ENCODE measurements at regions not wholly inside any gene's neighbourhood (a gene's known extent, or its start where the extent isn't known, plus 50 kb on each side); places are given as distances from the start of the nearest gene placed in this dataset.

DNA sequence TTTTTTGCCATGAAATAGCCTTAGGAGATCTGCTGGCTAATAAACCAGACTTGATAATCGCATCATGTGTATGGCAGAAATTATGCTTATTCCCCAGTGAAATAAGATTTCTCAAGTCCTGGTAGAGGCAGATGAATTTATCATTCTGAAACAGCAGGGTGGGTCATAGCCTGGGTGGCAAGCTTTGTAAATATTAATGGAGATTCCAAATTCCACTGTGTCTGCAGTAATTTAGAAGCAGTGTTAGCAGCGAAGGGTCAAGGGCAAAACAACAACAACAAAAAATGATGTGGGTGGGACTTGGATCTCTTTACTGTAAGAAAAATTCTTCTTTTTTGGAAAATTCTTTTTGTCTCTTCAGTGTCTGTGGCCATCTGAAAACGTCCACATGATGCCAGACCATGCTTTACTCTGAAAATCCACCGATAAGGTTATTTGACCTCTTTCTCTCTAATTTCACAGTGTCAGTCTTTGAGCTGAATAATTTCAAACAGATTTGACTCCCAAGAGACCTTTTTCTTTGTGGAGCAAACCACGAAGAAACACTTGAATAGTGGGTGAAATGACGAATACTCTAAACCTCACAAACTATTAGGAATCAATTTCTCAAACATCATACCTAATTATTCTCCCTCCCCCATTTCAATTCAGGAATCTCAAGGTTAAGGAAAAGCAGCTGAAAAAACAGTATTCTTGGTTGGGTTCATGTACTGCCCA is 106.0 kb upstream of the RPS23 start:
- DNase-seq = no peak

DNA sequence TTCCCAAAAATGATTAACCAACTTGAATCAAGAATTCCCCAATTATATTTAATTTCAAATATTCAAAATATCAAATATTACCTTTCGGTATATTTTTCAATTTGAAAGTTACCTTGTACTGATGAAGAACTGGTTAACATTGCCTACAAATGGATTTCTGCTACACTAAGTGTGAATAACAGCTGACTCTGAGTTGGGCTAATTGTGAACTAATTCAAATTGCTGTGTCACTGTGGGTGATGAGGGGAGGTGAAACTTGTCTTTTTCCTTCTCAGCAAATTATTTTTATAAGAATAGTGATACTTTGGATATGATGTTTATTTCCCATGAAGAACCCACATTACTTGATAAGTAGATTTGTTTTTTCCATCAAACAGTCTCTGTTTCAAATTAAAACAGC is 103.4 kb upstream of the RPS23 start:
- DNase-seq = no peak

DNA sequence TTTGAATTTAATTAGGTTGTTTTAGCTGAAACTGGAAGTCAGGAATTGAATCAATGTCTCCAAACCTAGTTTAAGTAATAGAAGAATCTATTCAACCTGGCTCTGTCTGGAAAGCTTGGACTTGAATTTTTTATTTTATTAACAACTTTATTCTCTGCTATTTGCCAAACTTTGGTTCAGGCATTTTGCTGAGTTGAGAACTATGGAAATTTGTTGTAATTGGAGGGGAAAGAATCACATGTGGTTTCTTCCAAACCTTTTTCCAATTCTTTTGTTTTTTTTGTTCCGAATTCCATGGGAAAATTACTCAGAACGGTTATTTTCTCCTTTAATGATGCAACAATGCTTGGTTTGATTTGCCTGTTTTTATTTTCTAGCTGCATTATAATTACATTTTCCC is 98.2 kb upstream of the RPS23 start:
- DNase-seq = no peak

DNA sequence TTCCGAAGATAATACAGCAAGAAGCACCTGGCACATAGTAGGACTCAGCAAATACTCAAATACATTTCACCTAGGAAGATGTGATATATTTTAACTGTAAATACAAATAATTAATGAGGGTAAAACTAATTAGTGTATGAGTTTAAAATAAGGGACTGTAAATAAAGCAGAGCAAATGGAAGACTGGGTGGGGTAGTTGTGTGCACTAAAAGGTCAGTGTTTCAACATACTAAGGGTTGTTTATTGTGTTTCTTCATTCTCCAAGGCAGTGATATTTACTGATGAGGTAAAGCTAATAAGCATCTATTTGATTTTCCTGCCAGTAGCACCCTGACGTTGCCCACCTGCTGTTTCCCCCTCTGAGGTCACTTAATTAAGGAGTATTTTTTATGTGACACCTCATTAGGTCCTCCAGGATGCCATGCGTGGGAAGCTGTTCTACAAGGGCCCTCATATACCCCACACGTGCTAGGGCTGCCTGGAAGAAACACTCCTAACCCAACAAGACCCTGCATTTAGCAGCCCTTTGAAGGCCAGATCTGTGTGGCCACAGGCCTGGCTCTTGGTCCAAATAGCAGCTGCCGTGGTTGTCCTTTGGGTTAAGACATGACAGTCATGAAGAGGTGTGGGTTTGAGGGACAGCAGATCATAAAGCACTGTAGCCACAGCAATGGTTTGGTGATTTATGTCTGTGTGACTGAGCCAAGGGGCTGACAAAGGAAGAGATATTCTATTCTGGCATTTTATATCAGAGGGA is 97.5 kb upstream of the RPS23 start:
- DNase-seq = no peak

DNA sequence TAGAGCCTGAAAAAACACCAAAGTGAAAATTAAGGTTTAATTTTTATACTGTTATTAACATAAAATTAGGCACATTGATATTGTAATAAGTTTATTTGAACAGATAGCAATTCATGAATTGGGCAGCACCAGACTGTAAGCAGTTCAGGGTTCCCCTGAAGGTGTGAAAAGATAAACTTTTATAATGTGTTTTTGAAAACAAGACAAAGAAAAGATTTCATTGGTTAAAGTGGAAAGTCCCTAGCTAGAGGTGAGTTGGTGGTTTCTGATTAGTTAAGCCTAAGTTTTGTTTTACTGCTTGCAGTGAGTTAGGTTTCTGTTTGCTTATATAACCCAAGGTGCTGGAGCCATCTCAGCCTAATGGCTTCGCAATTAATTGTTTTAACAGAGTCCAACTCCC is 96.5 kb upstream of the RPS23 start:
- DNase-seq = no peak

DNA sequence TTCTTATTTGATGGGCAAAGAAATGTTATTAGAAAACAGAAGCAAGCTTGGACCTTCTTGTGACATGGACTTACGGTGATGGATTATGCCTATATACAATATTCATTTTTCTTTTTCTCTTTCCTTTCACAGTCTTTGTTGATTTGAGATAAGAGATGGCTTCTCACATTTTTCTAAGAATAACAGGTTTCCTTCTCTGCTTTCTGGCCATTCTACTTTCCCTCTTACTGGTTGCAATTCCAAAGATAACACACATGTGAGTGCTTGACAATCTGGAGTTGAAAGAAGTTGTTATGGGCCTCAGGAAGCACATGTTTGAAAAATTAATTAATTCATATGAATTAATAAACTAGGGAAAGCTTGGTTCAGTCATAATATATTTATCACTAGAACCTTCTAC is 89.8 kb upstream of the RPS23 start:
- DNase-seq = no peak

DNA sequence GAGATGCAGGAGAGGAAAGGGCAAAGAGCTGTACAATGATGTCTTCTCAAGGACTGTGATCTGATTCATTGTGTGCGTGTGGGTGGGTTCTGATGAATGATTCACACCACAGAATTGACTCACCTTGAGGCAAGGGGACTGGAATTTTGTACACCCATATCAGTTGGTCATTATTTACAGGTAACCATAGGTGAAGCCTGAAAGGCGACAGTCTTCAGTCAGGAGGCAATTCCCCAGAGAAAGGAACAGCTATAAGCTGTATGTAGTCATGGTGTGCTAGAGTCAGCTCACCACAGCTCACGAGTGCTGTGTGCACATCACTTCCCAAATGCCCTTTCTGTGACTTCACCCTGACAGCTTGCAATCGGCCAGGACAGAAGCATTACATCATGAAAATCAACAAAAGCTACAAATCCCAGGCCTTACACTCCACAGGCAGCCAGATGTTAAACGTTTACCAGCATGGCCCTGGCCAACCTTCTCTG is 87.6 kb upstream of the RPS23 start:
- peak; percentile 4 for DNase-seq

DNA sequence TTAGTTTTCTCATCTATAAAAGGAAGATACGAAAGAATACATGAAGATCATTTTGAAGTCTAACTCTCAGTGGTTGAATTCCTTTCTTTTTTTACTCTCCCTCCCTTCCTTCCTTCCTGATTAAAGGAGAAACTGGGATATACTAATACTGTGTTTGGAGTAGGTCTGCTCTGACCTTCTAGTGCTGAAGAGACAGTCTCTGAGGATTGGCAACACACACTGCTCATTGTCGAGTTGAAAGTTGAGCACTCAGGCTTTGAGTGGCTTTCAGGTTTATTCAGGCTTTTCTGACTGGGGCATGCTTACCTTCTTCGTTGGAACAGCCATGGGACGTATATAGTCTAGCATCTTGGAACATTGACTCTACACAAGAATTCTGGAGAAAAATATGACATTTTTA is 86.9 kb upstream of the RPS23 start:
- DNase-seq = no peak

DNA sequence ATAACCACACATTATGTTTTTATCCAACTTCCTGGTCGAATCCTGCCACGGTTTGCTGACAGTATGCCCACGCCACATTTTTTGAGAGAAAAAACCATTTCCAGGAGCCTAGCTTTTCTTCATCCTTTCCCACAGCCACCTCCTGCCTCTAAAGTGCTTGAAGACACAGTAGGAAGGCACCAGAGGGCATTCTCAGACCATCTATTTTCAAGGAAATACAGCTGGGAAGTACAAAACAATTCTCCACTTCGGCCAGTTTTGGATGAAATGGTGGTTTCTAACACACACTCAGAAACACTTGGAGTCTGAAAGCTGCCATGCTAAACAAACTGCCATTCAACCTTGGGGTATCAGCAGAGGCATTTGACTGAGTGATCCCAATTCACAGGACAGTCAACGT is 86.3 kb upstream of the RPS23 start:
- no peak for DNase-seq

DNA sequence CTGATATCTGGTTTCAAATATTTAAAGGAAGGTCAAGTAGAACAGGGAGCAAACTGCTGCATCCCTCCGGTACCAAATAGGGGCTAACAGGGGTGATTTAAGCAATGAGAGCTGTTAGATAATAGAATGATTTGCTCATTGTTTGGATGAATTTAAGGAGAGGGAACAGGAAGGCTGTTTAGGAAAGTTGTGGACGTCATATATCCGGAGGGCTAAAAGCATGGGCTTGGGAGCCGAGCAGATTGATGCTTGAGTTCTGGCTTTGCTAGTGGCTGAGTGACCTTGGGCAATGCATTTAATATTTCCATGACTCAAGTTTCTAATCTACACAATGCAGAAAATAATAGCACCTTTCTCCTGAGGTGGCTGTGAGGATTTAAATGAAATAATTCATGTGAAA is 85.4 kb upstream of the RPS23 start:
- no peak for DNase-seq

DNA sequence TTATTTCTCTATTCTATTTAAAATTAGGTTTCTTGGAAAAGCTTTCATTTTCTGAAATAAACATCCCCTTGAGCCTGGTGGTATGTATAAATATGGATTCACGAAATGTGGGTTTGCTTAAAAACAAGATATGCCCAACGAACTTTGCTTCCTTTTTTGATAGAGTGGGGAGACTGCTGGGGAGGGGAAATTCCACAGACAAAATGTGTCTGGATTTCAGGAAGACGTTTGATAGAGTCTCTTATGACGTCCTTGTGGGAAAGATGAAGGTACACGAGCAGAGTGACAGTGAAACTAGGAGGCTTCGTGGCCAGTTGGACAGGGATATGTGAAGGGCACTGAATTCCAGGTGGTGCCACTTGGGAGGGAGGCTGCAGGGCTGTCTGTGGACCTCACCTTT is 84.5 kb upstream of the RPS23 start:
- DNase-seq = no peak

DNA sequence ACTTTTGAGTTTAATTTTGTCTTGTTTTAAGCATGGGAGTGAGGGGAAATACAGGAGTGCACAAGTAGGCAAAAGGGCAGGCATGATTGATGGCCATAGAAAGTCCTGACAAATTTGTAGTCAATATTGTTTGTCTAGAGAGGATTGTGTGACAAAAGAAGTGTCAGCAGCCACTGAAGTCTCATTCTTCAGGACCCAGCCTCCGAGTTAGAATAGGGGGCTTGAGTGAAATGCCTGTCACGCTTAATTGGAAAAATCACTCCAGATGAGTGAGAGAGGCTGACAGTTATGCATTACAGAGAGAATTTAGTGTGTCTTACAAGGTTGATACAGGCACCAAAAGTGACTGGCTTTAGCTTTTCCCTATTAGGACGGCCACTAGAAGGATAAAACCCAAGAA is 81.9 kb upstream of the RPS23 start:
- DNase-seq = no peak

DNA sequence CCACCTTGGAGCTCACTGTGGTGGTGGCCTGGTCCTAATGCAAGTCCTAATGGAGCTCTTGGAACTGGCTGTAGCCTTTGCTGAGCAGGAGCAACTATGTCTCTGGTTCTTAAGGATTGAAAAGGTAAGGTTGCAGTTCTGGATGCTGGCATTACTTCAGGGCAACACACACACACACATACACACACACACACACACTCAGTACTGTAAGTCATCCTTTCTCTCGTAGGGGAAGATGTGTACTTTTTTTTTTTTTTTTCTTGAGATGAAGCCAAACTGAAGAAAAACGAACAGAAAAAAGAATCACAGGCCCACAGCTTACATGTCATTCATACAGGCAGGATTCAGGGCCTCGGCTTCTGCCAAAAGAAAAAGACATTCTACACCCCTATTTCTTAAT is 81.1 kb upstream of the RPS23 start:
- no peak for DNase-seq

DNA sequence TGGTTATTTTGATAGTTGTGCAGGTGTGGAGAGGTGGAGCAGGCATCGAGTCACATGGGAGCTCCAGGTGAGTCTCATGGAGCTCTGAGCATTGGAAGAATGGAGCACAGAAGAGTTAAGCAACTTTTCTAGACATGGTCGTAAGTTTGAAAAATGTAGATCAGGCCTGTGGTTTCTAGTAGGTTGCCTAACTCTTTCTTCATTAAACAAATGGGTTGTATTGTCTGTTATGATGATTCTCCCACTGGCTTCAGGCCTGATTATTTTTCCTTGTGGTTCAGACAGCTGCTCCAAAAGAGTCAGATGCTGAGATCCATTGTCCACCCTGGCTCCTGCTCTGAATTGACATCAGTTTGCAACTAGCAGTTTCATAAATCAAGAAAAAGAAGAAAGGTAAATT is 80.3 kb upstream of the RPS23 start:
- no peak for DNase-seq

DNA sequence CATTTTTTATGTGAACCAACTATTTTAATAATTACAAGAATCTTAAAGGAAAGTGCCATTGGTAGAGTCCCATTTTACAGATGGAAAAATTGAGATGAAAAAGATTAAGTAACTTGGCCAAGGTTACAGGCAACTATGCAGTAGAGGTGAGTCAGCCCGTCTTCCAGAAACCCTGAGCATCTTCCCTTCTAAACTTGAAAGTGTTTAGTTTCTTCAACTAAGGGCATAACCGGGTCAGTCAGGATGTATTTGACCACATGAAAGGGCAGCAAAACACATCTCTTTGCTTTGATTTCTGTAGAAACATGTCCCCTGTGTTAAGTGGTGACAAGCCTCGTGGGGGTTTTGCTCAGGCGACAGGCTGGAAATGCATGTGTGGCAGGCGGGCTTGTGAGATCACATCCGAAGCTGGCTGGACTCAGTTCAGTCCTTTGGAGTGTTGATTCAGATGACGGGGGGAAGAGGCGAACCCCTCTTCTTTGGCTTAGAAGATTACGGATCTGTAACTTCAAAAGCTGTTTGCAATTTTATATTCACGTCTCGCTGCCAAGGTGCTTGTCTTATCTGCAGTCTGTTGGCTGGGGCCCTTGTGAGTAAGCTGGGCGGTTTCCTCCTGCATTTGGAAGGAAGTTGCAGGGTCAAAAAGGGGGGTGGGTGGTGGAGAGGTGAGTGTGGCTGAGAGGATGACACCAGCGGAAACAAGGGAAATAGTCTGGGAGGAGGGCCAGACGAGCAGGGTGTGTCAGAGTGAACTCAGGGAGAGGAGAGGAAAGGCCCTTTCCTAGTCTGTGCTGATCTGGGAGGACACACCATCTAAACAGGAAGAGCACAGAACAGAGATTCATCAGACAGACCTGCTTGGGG is 78.9 kb upstream of the RPS23 start:
- peak; percentile 42 for DNase-seq

DNA sequence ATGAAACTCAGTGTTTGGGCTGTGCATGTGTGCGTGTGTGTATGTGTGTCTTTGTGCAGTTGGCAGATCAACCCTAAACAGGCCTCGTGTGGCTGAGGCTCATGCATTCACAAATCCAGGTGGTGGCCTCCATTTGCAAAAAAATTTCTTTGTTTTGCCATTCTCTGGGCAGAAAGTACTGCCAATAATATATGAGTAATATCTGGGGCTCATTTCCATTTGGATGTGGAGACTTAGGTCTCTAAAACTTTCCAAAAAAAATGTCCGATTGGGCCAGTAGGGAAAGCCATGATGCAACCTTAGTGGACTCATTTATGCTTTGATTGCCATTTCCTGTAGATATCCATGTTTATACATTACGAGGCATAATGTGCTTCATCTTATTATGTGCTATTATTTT is 77.9 kb upstream of the RPS23 start:
- DNase-seq = no peak

DNA sequence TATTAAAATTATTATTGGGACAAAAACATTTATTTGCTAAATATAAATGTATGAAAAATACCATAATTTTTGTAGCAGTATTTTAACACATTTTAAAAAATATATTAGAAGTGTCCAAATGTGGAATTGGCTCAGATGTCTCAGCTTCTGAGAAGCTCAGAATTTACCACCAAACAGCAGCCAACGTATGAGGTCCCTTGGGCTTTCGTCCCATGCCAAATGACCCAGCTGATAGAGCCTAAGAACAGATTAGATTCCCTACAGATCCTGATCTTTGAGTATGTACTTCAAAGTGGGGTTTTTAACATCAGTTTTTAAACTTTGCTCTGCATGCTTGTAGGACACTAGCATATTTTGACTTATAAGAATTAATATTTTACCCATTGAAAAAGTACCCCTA is 77.3 kb upstream of the RPS23 start:
- no peak for DNase-seq

DNA sequence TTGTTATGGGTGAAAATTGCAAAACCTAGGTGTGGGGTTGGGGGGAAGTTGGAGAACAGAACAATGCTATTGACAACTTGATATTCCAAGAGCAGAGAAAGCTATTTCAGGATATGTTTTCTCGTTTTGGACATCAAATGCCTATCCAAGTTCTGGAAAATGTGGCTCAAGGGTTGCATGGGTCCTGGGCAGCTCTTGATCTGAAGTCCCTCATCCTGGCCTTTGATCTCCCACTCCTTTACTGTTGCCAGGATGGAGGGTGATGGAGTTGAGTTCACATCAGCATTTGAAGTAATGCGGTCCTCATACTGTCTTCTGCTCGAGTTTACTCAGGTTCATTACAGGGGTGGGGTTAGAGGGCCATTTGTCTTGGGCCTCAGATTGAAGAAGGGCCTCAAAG is 76.9 kb upstream of the RPS23 start:
- DNase-seq = no peak

DNA sequence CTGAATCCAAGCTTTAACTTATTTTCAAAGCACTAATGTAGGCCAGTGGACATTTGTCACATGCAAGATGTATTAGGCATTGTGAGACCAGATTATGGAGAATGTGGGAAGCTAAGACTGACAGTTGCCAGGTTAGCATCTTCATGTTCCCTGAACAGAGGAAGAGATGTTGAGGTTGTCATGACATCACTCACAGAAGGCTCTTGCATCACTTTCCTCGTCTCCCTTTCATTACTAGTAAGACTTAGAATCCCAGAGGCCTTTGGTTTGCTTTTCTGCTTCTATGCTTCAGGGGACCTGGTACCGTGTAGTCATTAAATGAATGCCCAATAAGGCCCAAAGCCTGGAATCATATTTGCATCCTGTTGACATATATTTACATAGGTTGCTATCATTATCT is 76.4 kb upstream of the RPS23 start:
- DNase-seq = no peak

DNA sequence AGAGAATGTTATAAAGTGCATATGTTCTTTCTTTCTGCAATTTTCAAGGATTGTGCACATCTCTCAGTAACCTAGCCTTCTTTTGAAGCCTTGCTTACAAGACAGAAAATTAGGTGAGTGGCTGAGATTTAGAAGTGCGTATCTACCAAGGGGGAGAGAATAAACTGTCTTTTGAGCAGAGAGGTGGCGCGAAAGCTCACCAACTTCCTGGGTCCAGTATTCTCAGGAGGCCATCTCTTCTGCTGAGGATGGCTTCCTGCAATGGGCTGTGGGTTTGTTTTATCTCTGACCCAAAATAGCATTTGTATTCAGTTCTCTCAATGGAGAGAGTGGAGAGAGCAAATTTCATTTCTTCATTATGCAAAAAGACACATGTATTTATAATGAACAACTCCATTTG is 75.4 kb upstream of the RPS23 start:
- no peak for DNase-seq

DNA sequence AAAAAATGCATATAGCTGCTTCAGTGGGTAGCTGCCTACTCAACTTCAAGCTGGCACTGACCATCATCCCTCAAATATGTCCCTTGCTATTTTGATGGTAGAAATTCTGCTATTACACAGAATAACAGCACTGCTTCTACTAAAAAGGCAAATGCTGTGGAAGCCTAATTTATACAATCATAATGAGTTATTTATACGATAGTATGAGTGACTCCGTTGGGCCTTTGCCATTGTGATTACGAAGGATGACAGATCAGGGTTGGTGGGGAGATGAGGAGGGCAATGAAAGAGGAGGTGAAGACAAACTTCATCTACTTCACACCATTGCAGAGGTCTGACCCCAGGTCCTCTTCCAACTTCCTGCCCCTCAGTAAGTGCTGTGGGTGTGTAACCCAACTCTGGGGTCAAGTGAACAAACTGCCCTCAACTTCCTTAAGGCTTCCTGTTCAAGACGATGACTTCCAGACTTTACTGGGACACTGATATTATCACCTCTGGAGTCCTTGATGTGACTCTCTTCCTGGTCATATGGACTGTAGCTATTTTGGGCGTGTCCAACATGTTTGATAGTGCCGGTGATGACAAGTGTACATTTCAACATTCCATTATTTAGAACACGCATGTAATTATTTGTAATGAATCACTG is 74.1 kb upstream of the RPS23 start:
- no peak for DNase-seq

DNA sequence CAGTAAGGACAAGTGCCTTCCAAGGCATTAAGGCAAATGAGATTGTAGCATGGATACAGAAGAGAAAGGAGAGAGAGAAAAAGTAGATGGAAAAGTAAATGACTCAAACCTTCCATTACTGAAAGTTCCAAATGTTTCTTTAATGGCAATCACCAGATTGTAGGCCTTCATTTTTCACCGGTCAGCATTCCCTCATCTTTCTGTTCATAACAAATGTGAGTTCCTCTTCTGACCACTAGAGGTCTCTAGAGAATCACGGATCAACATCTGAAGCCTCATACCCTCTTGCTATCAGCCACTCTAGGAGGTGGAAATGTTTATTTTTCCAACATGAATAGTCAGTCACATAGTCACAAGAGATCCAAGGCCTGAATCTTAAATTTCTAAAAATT is 73.6 kb upstream of the RPS23 start:
- no peak for DNase-seq

DNA sequence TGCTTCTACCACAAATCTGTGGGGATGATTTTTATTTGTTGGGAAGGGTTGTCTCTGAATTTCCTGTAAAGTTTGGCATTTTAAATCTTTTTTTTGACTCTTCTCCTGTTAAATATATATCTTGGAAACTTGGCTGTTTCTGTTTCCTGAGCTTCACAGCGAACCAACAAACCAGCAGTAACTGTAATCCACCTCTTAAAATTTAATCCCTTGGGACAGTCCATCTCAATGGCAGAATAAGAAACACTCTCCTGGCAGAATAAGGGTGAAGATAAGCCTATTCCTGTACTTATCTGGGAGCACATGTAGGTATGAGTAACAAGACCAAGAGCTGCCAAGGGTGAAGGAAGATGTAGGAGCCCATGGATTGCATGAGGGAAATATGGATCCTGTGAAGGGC is 73.1 kb upstream of the RPS23 start:
- DNase-seq = no peak

All from stimulated activated CD4-positive, alpha-beta T cell treated with anti-CD3 and anti-CD28 coated beads, Interleukin-12 subunit alpha, Interleukin-12 subunit beta, amount 100 ng/mL, for 4 hours (primary cell).